Upper lobe of right lung (tissue), 1 donor: ENCODE measurements at regions not wholly inside any gene's neighbourhood (a gene's known extent, or its start where the extent isn't known, plus 50 kb on each side); places are given as distances from the start of the nearest gene placed in this dataset.

Source experiments
- ATAC-seq: fragments of 200-7000 bp; cut with Tn5 transposase; one replicate; pipeline ENCODE4 v1.9.1; 2020; ENCODE audit warnings: mild to moderate bottlenecking, moderate library complexity
- DNase-seq: peaks from one replicate; pipeline ENCODE4 v3.0.0-alpha.2; 2020
- H3K27ac ChIP-seq: fragments of 200-600 bp; one replicate; pipeline ENCODE4 v1.8.0; 2022
- H3K27me3 ChIP-seq: fragments of 200-600 bp; one replicate; pipeline ENCODE4 v1.8.0; 2022; ENCODE audit warnings: mild to moderate bottlenecking
- H3K36me3 ChIP-seq: fragments of 200-600 bp; one replicate; pipeline ENCODE4 v1.8.0; 2022
- H3K4me1 ChIP-seq: fragments of 200-600 bp; one replicate; pipeline ENCODE4 v1.8.0; 2022
- H3K4me3 ChIP-seq: fragments of 200-600 bp; one replicate; pipeline ENCODE4 v1.8.0; 2022; ENCODE audit warnings: mild to moderate bottlenecking
- H3K9me3 ChIP-seq: fragments of 200-600 bp; one replicate; pipeline ENCODE4 v1.8.0; 2022
- intact Hi-C: fragments of 100-400 bp; cut with DNase I; formaldehyde crosslinking; loops from one replicate; pipeline ENCODE4 v1.11.0; 2022
- TF ChIP-seq, protein P1 (sequence below): fragments of 200-600 bp; IDR thresholded peaks from one replicate; pipeline ENCODE4 v1.8.0; 2022; ENCODE audit warnings: antibody characterized with exemption
- donor health status: DM: no; HTN: yes; CAD: no; lungs with severe emphysema.

DNA sequence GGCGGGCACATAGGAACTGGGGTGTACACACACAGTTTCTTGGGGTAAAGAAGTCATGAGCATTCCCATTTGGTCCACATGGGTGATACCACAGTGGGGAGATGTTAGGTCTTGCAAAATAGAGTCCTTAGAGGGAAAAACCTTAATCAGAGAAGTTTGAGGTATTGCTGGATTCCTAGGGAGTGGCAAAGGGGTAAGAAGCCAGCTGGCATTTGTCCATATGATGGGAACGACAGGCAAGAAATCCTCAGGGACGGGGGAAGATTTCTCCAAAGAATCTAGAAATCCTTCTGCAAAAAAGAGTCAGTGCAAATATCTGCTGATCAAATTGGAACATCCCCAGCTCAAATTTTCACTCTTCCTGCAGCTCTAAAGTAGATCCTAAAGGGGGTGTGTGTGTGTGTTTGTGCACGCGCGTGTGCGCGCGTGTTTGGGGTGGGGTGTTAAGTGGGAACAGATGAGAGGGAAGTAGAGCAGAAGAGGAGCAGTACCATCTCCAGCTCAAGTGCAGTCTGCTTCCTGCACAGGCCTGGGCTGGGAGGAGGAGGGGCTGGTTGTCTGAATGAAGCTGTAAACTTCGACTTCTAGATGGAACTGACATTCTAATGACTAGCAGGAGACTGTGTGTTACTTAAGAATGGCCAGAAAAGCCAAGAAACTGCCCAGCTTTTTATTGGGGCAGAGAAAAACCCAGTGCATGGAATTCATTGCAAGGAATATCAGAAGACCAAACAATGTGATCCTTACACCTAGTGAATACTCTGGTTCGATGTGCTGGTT, 168.0 kb downstream of the SPP2 start:
- TF ChIP-seq, protein P1, sequence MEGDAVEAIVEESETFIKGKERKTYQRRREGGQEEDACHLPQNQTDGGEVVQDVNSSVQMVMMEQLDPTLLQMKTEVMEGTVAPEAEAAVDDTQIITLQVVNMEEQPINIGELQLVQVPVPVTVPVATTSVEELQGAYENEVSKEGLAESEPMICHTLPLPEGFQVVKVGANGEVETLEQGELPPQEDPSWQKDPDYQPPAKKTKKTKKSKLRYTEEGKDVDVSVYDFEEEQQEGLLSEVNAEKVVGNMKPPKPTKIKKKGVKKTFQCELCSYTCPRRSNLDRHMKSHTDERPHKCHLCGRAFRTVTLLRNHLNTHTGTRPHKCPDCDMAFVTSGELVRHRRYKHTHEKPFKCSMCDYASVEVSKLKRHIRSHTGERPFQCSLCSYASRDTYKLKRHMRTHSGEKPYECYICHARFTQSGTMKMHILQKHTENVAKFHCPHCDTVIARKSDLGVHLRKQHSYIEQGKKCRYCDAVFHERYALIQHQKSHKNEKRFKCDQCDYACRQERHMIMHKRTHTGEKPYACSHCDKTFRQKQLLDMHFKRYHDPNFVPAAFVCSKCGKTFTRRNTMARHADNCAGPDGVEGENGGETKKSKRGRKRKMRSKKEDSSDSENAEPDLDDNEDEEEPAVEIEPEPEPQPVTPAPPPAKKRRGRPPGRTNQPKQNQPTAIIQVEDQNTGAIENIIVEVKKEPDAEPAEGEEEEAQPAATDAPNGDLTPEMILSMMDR, result no peak
- DNase-seq, result no peak

DNA sequence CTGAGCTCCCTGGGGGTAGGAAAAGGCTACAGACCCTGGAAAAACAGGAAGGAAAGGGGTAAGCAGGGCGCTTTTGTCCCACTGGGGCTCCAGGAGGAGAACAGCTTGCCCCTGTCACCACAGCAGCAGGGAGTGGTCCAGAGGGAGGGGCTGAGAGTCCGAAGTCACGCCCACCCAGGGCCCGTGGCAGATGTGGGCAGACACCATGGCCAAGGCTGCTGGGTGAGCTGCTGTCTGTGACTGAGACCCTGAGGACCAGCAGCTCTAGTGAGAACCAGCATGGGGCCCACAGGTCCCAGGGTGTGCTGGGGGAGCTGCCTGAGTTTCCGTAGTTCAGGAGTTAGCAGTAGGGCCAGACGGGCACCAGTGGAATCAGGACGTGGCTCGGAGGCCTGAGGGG, 162.0 kb downstream of the SPP2 start:
- Histone ChIP-seq H3K9me3 (no peaks in the 10 kb centered on the region), H3K4me1 (no peaks in the 10 kb centered on the region), H3K4me3 (no peak overlapping the region), H3K27me3 (no peaks in the 10 kb centered on the region), H3K27ac (no peak overlapping the region), H3K36me3 (no peaks in the 10 kb centered on the region)
- TF ChIP-seq, protein P1, result no peak
- ATAC-seq (peak; percentile 32), DNase-seq (no peak)
- intact Hi-C loops, result no loop called here

More for the DNA sequence above, 168.0 kb downstream of the SPP2 start:
- intact Hi-C loops, result no loop called here
- H3K27me3 ChIP-seq, result no peaks in the 10 kb centered on the region
- H3K4me1 ChIP-seq, result no peaks in the 10 kb centered on the region
- no peaks in the 10 kb centered on the region for H3K9me3 ChIP-seq
- H3K36me3 ChIP-seq, result no peaks in the 10 kb centered on the region
- H3K27ac ChIP-seq, result no peak overlapping the region
- ATAC-seq, result peak; percentile 36
- no peak overlapping the region for H3K4me3 ChIP-seq

DNA sequence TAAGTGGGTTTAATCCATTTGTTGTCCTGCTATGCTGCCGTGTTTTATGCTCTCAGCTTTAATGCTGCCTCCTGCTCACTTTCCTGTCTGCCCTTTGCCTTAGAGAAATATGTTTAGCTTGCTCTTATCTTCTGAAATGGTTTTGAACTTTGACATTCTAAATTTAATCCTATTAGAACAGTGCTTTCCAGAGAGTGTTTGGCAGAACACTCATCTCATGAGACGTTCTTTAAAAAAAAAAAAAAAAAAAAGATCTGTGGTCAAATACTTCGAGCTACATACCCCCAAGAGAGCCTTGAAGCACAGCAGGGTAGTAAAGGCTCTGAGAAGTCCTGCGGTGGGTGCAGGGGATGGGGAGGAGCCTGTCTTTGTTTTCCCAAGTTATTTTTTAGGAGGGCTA, 161.3 kb downstream of the SPP2 start:
- intact Hi-C loops, result no loop called here
- Histone ChIP-seq H3K4me1 (no peaks in the 10 kb centered on the region), H3K27me3 (no peaks in the 10 kb centered on the region), H3K4me3 (no peak overlapping the region), H3K27ac (no peak overlapping the region), H3K36me3 (no peaks in the 10 kb centered on the region), H3K9me3 (no peaks in the 10 kb centered on the region)
- no peak for ATAC-seq
- TF ChIP-seq, protein P1, result no peak
- DNase-seq, result no peak

DNA sequence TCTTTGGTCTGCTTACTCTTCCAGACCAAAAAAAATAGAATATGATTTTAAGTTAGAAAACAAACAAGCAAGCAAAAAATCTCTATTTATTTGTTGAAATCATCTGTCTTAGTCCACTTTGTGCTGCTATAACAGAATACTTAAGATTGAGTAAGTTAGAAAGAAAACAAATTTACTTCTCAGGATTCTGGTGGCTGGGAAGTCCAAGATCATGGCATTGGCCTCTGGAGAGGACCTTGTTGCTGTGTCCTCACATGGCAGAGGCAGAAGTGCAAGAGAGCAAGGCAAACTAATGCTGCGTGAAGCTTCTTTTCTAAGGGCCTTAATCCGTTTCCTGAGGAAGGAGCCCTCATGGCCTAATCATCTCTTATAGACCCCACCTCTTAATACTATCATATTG, 156.2 kb downstream of the SPP2 start:
- no peak for DNase-seq
- intact Hi-C loops, result no loop called here

DNA sequence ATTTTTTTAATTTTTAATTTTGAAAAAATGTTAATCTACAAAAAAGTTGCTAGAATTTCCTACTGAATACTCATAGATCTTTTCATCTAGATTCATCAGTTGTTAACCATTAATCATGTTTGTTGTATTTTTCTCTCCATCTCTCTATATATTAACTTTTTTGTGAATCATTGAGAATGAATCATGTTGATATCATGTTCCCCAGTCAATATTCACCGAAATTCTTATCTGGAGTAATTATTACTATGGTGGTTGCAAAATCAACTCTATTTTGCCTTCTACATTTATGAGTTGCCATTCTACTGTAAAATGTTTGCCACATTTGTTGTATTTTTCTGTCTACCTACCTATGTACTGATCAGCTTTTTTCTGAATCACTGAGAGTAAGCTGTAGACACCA, 154.0 kb downstream of the SPP2 start:
- ATAC-seq (no peak), DNase-seq (no peak)
- TF ChIP-seq, protein P1, result no peak
- H3K27ac ChIP-seq, result no peak overlapping the region
- no peak overlapping the region for H3K4me3 ChIP-seq
- no peaks in the 10 kb centered on the region for H3K27me3 ChIP-seq
- no peaks in the 10 kb centered on the region for H3K36me3 ChIP-seq
- intact Hi-C loops, result no loop called here
- H3K9me3 ChIP-seq, result no peaks in the 10 kb centered on the region
- H3K4me1 ChIP-seq, result no peaks in the 10 kb centered on the region

More for the DNA sequence above, 156.2 kb downstream of the SPP2 start:
- no peaks in the 10 kb centered on the region for H3K36me3 ChIP-seq
- H3K27ac ChIP-seq, result no peak overlapping the region
- no peak overlapping the region for H3K4me3 ChIP-seq
- no peak for ATAC-seq
- no peaks in the 10 kb centered on the region for H3K9me3 ChIP-seq
- H3K4me1 ChIP-seq, result no peaks in the 10 kb centered on the region
- no peaks in the 10 kb centered on the region for H3K27me3 ChIP-seq
- TF ChIP-seq, protein P1, result no peak
